ENCODE measurements at regions not wholly inside any gene's neighbourhood (a gene's known extent, or its start where the extent isn't known, plus 50 kb on each side); places are given as distances from the start of the nearest gene placed in this dataset.

- Histone ChIP-seq H3K27ac (ENCODE audit: low read length) (no peak overlapping the region), H3K4me3 (ENCODE audit: low read depth in 2 of 2, low read length in 2 of 2) (no peak overlapping the region), H3K27me3 (ENCODE audit: control insufficient read depth, insufficient read depth, low read length) (no peaks in the 10 kb centered on the region), H3K36me3 (ENCODE audit: control insufficient read depth, insufficient read depth, low read length) (no peaks in the 10 kb centered on the region), H3K9me3 (ENCODE audit: control insufficient read depth, insufficient read depth, low read depth, low read length) (no peaks in the 10 kb centered on the region), H3K4me1 (ENCODE audit: control insufficient read depth, insufficient read depth, low read length) (no peaks in the 10 kb centered on the region)
- BruUV-seq (replicated peaks) = no TSS peak
- in situ Hi-C loops (cut with HindIII; ENCODE audit: low pct_unique_long_range_greater_than_20kb, low sequenced_read_pairs) = no loop called here
- TF ChIP-seq TCF7L2 (IDR thresholded peaks at IDR 0.05; ENCODE audit: low read depth, low read length) (no peak), REST (IDR thresholded peaks at IDR 0.05; ENCODE audit: insufficient read depth in 1 of 2, low read depth in 2 of 2, low read length in 1 of 2) (no peak), SIN3A (IDR thresholded peaks at IDR 0.05; ENCODE audit: borderline replicate concordance, insufficient read depth, low read depth, low read length) (no peak), POLR2AphosphoS5 (IDR thresholded peaks at IDR 0.05; ENCODE audit: low read depth, low read length) (no peak)
- TF ChIP-seq, protein P1, sequence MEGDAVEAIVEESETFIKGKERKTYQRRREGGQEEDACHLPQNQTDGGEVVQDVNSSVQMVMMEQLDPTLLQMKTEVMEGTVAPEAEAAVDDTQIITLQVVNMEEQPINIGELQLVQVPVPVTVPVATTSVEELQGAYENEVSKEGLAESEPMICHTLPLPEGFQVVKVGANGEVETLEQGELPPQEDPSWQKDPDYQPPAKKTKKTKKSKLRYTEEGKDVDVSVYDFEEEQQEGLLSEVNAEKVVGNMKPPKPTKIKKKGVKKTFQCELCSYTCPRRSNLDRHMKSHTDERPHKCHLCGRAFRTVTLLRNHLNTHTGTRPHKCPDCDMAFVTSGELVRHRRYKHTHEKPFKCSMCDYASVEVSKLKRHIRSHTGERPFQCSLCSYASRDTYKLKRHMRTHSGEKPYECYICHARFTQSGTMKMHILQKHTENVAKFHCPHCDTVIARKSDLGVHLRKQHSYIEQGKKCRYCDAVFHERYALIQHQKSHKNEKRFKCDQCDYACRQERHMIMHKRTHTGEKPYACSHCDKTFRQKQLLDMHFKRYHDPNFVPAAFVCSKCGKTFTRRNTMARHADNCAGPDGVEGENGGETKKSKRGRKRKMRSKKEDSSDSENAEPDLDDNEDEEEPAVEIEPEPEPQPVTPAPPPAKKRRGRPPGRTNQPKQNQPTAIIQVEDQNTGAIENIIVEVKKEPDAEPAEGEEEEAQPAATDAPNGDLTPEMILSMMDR (IDR thresholded peaks at IDR 0.05) = no peak
- no peak for ATAC-seq
- ChIA-PET CTCF (no interaction called here), POLR2A (no interaction called here)
- no peak for DNase-seq (ENCODE audit: low read depth, low spot score)
- intact Hi-C loops (cut with micrococcal nuclease; ENCODE audit: unreplicated experiment) = no loop called here
Observed at GRCh38 chr16:79994418-79994817, 393.9 kb upstream of the MAF start.

GRCh38 chr16:79993629-79994209 lies 393.2 kb upstream of the MAF start:
- H3K27me3 ChIP-seq (ENCODE audit: control insufficient read depth, insufficient read depth, low read length) = no peaks in the 10 kb centered on the region
- H3K4me1 ChIP-seq (ENCODE audit: control insufficient read depth, insufficient read depth, low read length) = no peaks in the 10 kb centered on the region
- H3K4me3 ChIP-seq (ENCODE audit: low read depth in 2 of 2, low read length in 2 of 2) = no peak overlapping the region
- CTCF ChIA-PET = no interaction called here
- no peaks in the 10 kb centered on the region for H3K36me3 ChIP-seq (ENCODE audit: control insufficient read depth, insufficient read depth, low read length)
- H3K9me3 ChIP-seq (ENCODE audit: control insufficient read depth, insufficient read depth, low read depth, low read length) = no peaks in the 10 kb centered on the region
- BruUV-seq (replicated peaks) = no TSS peak
- intact Hi-C loops (cut with micrococcal nuclease; ENCODE audit: unreplicated experiment) (no loop called here), in situ Hi-C loops (cut with HindIII; ENCODE audit: low pct_unique_long_range_greater_than_20kb, low sequenced_read_pairs) (no loop called here)
- TF ChIP-seq, protein P1 (IDR thresholded peaks at IDR 0.05) = no peak
- no peak for TF ChIP-seq TCF7L2 (IDR thresholded peaks at IDR 0.05; ENCODE audit: low read depth, low read length)
- TF ChIP-seq SIN3A (IDR thresholded peaks at IDR 0.05; ENCODE audit: borderline replicate concordance, insufficient read depth, low read depth, low read length) = no peak
- no peak for TF ChIP-seq POLR2AphosphoS5 (IDR thresholded peaks at IDR 0.05; ENCODE audit: low read depth, low read length)
- no peak for DNase-seq (ENCODE audit: low read depth, low spot score)
- ATAC-seq = no peak
- POLR2A ChIA-PET = no interaction called here
- H3K27ac ChIP-seq (ENCODE audit: low read length) = no peak overlapping the region
